Choroid plexus epithelial cell (primary cell): ENCODE measurements at regions not wholly inside any gene's neighbourhood (a gene's known extent, or its start where the extent isn't known, plus 50 kb on each side); places are given as distances from the start of the nearest gene placed in this dataset.
A peak's percentile ranks its signal among the peaks of the same experiment; 100 is the strongest.

ENCODE experiments used
- DNase-seq: peaks from one replicate; pipeline ENCODE4 v3.0.0-alpha.2; 2010; ENCODE audit warnings: low read depth
- H3K4me3 ChIP-seq: 2 replicates; pipeline ENCODE4 v1.5.1; 2011; ENCODE audit warnings: low read depth, mild to moderate bottlenecking, control low read depth, low read length, moderate library complexity
- CTCF ChIP-seq: conservative IDR thresholded peaks from 2 replicates; pipeline ENCODE4 v1.5.1; 2011; ENCODE audit warnings: low read depth, mild to moderate bottlenecking, control low read depth, inconsistent platforms, low read length, moderate library complexity

- TF ChIP-seq CTCF = no peak
- H3K4me3 ChIP-seq = no peak overlapping the region
- peak; percentile 39 for DNase-seq
These were observed 228.5 kb downstream of the ABCC12 start for GRCh38 chr16:47927330-47927729.

- no peak for DNase-seq
- no peak overlapping the region for H3K4me3 ChIP-seq
- no peak for TF ChIP-seq CTCF
These were observed 229.9 kb downstream of the ABCC12 start for GRCh38 chr16:47925811-47926460.

GRCh38 chr16:47924950-47925349, 230.8 kb downstream of the ABCC12 start:
- no peak for TF ChIP-seq CTCF
- no peak for DNase-seq
- H3K4me3 ChIP-seq = no peak overlapping the region

GRCh38 chr16:47921535-47921934, 234.3 kb downstream of the ABCC12 start:
- no peak for DNase-seq

GRCh38 chr16:47920709-47921108, 235.1 kb downstream of the ABCC12 start:
- no peak for DNase-seq
- no peak overlapping the region for H3K4me3 ChIP-seq
- TF ChIP-seq CTCF = no peak

More at GRCh38 chr16:47921535-47921934, 234.3 kb downstream of the ABCC12 start:
- TF ChIP-seq CTCF = no peak
- H3K4me3 ChIP-seq = no peak overlapping the region

DNA sequence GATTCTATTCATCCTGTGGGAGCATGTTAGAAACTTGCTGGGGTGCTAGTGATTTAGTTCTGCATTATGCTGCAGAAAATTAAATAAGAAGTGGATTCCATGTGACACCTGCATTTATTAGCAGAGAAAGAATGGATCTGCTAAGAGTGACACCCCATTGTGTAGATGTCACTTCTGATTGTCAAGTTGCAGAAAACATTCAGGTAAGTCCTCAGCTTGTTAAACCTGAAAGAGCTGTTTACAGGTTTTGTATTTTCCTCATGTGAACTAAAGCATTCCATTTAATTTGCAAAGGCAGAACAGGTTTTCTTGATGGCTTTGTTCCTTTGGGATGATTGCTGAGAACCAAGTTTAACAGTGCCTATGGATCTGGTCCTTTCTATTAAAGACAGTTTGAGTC, 238.7 kb downstream of the ABCC12 start:
- TF ChIP-seq CTCF = no peak
- DNase-seq = no peak
- no peak overlapping the region for H3K4me3 ChIP-seq

DNA sequence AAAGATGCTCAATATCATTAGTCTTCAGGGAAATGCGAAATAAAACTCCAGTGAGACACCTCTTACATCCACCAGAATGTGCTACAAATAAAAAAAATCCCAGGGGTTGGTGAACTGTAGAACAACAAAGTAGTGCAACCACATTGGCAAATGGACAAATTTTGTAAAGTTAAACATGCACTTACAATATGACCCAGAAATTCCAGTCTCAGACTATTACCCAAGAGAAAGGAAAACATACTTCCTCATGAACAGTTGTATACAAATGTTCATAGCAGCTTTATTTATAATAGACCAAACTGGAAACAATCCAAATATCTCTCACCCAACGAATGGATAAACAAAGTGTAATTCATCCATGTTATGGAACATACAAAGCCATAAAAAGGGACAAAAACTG, 239.5 kb downstream of the ABCC12 start:
- no peak for TF ChIP-seq CTCF
- no peak overlapping the region for H3K4me3 ChIP-seq

More for the DNA sequence above, 239.5 kb downstream of the ABCC12 start:
- DNase-seq = peak; percentile 81
